ENCODE measurements at regions not wholly inside any gene's neighbourhood (a gene's known extent, or its start where the extent isn't known, plus 50 kb on each side); places are given as distances from the start of the nearest gene placed in this dataset.

DNA sequence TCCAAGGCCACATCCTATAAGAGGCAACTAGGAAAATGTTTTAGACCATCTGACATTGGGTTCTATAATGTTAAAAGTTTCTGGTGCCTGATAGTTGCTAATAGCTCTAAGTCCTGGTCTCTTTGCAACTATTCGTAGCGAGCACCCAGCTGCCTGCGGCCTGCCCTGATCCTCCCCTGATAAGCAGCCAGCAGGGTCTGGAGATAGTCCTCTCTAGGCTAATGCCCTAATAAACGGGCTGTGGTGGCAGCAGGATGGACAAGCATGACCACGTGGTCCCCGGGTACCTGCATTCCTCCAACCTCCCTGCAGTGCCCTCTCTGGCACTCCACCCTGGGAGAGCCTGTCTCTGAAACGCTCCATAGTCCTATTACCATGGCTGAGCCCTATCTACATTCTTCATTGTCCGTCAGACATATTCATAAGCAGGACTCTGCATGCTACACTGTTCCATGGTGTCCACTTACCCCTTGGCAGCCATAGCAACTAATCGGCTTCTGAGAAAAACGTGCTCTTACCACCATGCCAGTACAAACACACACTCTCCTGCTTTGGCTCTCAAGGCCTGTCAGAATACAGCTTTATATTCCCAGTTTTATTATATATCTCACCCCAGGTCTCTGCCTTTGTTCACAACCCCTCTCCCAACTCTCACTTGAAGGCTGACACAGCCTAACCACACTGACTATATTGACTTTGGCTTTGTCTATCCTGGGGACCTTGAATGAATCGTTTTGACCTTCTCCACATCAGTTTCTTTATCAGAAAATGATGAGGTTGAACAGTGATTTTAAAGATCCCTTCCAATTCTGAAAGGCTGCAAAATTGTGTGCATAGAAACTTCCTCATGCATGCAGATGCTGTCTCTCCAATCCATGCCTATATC is 49.9 kb upstream of the DAPK1 start:
- Histone ChIP-seq H3K36me3 (ENCODE audit: control insufficient read depth, insufficient read depth, low read length) (no peaks in the 10 kb centered on the region), H3K27me3 (ENCODE audit: control insufficient read depth, insufficient read depth, low read length, poor library complexity, severe bottlenecking) (no peaks in the 10 kb centered on the region), H3K4me3 (ENCODE audit: insufficient read depth, low read depth, low read length) (no peak overlapping the region), H3K9me3 (ENCODE audit: control insufficient read depth, low read length) (no peaks in the 10 kb centered on the region), H3K4me1 (ENCODE audit: control insufficient read depth, insufficient read depth, low read length) (no peaks in the 10 kb centered on the region), H3K27ac (ENCODE audit: insufficient read depth, low read depth, low read length, poor library complexity, severe bottlenecking) (no peak overlapping the region)
- 89 to 90% methylated on average over 11 of the region's 11 CpGs for WGBS, 2 experiments

Measured in ectodermal cell (in vitro differentiated cells).